Peyer's patch (tissue), 4 donors: ENCODE measurements at regions not wholly inside any gene's neighbourhood (a gene's known extent, or its start where the extent isn't known, plus 50 kb on each side); places are given as distances from the start of the nearest gene placed in this dataset.

Experiments
- POLR2A ChIP-seq, 2 donors: fragments of 450-650 bp; IDR thresholded peaks; one replicate each; pipeline ENCODE4 v1.5.1; 2017; ENCODE audit warnings: antibody characterized with exemption in 2 of 2, mild to moderate bottlenecking in 2 of 2, moderate library complexity in 2 of 2
- TF ChIP-seq, protein P1 (sequence below), 6 experiments: fragments of 450-650 bp in 4 of 6; fragments of 200-600 bp in 2 of 6; sonication (generic) in 1 of 6; IDR thresholded peaks; one replicate each; pipeline ENCODE4 v1.5.1; 2017 to 2019; ENCODE audit warnings: antibody characterized with exemption in 6 of 6, mild to moderate bottlenecking in 3 of 6, moderate library complexity in 1 of 6

DNA sequence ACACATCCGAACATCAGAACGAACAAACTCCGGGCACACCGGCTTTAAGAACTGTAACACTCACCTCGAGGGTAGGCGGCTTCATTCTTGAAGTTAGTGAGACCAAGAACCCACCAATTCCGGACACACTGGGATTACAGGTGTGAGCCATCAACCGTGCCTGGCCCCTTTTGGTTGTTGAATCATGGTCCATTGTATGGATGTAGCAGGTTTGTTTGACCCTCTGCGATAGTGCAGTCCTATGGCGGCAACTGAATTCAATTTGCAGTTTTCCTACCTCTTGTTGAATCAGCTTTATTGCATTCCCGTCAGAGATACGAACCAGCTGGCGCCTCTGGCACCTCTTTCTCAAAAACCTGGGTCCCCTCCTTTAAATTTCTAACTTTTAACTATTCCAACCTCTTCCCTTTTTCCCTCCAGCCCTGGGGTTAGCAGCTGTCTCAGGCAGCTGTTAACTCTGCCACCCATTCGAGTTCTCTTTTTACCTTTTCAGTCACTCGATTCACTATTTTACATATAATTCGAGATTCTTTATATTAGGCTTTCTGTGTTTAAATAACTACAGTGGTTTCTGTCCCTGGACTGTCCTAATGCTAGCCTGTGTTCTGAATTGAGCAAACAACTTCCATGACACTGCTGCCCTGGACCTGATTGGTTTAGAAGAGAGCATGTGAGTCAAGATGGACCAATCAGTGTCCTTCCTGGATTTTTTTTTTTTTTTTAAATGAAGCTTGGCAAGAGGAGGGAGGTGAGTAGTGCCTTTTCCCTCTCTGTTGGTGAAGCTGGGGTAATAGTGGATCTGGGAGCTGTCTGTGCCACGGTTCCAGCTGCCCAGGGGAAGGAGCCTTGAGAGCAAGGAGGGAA, 261.5 kb downstream of the PCNX1 start:
- TF ChIP-seq, protein P1, sequence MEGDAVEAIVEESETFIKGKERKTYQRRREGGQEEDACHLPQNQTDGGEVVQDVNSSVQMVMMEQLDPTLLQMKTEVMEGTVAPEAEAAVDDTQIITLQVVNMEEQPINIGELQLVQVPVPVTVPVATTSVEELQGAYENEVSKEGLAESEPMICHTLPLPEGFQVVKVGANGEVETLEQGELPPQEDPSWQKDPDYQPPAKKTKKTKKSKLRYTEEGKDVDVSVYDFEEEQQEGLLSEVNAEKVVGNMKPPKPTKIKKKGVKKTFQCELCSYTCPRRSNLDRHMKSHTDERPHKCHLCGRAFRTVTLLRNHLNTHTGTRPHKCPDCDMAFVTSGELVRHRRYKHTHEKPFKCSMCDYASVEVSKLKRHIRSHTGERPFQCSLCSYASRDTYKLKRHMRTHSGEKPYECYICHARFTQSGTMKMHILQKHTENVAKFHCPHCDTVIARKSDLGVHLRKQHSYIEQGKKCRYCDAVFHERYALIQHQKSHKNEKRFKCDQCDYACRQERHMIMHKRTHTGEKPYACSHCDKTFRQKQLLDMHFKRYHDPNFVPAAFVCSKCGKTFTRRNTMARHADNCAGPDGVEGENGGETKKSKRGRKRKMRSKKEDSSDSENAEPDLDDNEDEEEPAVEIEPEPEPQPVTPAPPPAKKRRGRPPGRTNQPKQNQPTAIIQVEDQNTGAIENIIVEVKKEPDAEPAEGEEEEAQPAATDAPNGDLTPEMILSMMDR (IDR thresholded peaks at IDR 0.05), result no peak
- TF ChIP-seq POLR2A (IDR thresholded peaks at IDR 0.05), result no peak
